A673 (cell line): ENCODE measurements at regions not wholly inside any gene's neighbourhood (a gene's known extent, or its start where the extent isn't known, plus 50 kb on each side); places are given as distances from the start of the nearest gene placed in this dataset.

ENCODE experiments used
- BruUV-seq: library from RNA; stranded (reverse); fragments of 400-500 nt; replicated peaks from 2 replicates; lab custom pipeline; 2021; lab: Mats Ljungman, UMichigan
- CTCF ChIA-PET: fragments of 300-600 bp; sonication (Branson Sonifier 250); formaldehyde crosslinking; loops from one replicate; lab custom pipeline; 2022; ENCODE audit warnings: antibody characterized with exemption; lab: Charles Lee
- POLR2A ChIA-PET: fragments of 300-600 bp; sonication (Branson Sonifier 250); formaldehyde crosslinking; loops from one replicate; lab custom pipeline; 2022; ENCODE audit warnings: antibody characterized with exemption; ENCODE audit not compliant: low non-redundant PET; lab: Charles Lee
- DNase-seq: peaks from one replicate; pipeline ENCODE4 v3.0.0-alpha.2; 2015; ENCODE audit warnings: low spot score
- H3K27ac ChIP-seq: fragments of 200-600 bp; sonication (generic); 2 replicates; pipeline ENCODE4 v1.5.1; 2016; ENCODE audit warnings: mixed run types, low read depth, mild to moderate bottlenecking, mixed read lengths, antibody characterized with exemption, low read length; ENCODE audit not compliant: poor library complexity, severe bottlenecking
- H3K27me3 ChIP-seq: fragments of 200-600 bp; sonication (generic); replicated peaks from 2 replicates; pipeline ENCODE4 v1.6.1; 2017; ENCODE audit warnings: mixed run types, low read depth, mild to moderate bottlenecking, mixed read lengths, antibody characterized with exemption, low read length; ENCODE audit not compliant: insufficient read depth, poor library complexity
- H3K36me3 ChIP-seq: fragments of 200-600 bp; sonication (generic); 2 replicates; pipeline ENCODE4 v1.6.1; 2016; ENCODE audit warnings: mixed run types, mild to moderate bottlenecking, mixed read lengths, antibody characterized with exemption, low read length; ENCODE audit not compliant: insufficient read depth, poor library complexity, severe bottlenecking
- H3K4me1 ChIP-seq: fragments of 200-600 bp; sonication (generic); 2 replicates; pipeline ENCODE4 v1.6.1; 2017; ENCODE audit warnings: mixed run types, mild to moderate bottlenecking, mixed read lengths, antibody characterized with exemption, low read length; ENCODE audit not compliant: insufficient read depth, poor library complexity, severe bottlenecking
- H3K4me3 ChIP-seq: fragments of 200-600 bp; sonication (generic); 2 replicates; pipeline ENCODE4 v1.5.1; 2016; ENCODE audit warnings: low read depth, mixed run types, mild to moderate bottlenecking, mixed read lengths, low read length; ENCODE audit not compliant: poor library complexity, severe bottlenecking
- H3K9me3 ChIP-seq: fragments of 200-600 bp; sonication (generic); 2 replicates; pipeline ENCODE4 v1.6.1; 2016; ENCODE audit warnings: mixed run types, low read depth, mild to moderate bottlenecking, mixed read lengths, antibody characterized with exemption, low read length; ENCODE audit not compliant: poor library complexity, severe bottlenecking
- CTCF ChIP-seq: fragments of 300-800, 200-600 bp; sonication (generic); conservative IDR thresholded peaks from 2 replicates; pipeline ENCODE4 v1.5.1; 2017; ENCODE audit warnings: low read depth, mild to moderate bottlenecking, antibody characterized with exemption, low read length, moderate library complexity, mixed read lengths
- EZH2 ChIP-seq: fragments of 200-600 bp; sonication (generic); IDR thresholded peaks from 2 replicates; pipeline ENCODE4 v1.6.1; 2017; ENCODE audit warnings: borderline replicate concordance, low read depth, mild to moderate bottlenecking, mixed read lengths, antibody characterized with exemption, low read length; ENCODE audit not compliant: poor library complexity, severe bottlenecking
- intact Hi-C: fragments of 100-400 bp; cut with micrococcal nuclease; formaldehyde crosslinking; loops from one replicate; pipeline ENCODE4 v1.10.0; 2022; ENCODE audit not compliant: unreplicated experiment

DNA sequence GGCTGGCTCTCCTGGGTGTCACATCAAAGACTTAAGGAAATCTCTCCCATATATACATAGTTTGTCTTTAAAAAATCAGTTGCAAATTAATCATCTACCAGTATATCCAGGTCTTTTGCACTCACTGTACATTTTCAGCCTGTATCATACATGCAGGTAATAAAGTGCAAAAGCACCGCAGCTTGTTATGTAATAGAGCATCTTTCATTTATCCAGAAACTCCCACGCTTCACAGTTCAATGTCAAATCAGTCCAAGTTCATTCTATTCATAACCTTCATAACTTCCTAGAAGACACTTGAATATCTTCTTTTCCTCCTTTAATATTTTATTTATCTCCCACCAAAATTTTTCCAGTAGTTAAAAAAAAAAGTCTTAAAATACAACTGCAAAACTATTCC lies 89.6 kb upstream of the KCTD1 start:
- no peak overlapping the region for H3K27ac ChIP-seq
- H3K4me1 ChIP-seq, result no peaks in the 10 kb centered on the region
- H3K36me3 ChIP-seq, result no peaks in the 10 kb centered on the region
- intact Hi-C loops, result no loop called here
- POLR2A ChIA-PET, result no interaction called here
- H3K4me3 ChIP-seq, result no peak overlapping the region
- BruUV-seq, result no TSS peak
- CTCF ChIA-PET, result no interaction called here
- H3K9me3 ChIP-seq, result no peaks in the 10 kb centered on the region
- no peak for TF ChIP-seq CTCF
- TF ChIP-seq EZH2, result no peak
- no peak for DNase-seq
- peaks cover 59% of the 10 kb centered on the region for H3K27me3 ChIP-seq

DNA sequence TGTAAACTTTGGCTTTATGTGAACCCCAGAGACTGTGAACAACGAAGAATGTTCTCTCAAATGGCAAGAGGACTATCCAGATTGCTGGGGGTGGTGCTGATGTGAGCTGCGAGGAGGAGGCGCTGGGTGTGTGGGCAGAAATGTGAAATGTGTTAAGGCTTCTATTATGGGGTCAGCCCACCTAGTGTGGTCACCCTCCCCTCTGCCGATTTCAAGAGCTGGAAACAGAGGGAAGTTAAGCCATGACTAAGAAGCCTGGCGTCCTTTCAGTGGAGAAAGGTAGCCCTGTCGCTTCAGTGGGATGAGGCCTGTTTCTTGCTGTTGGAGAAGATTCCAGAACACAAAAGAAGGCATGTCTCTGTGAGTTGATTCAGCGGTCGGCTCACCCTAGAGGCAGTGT lies 89.0 kb upstream of the KCTD1 start:
- BruUV-seq, result no TSS peak
- Histone ChIP-seq H3K36me3 (no peaks in the 10 kb centered on the region), H3K4me3 (no peak overlapping the region), H3K4me1 (no peaks in the 10 kb centered on the region), H3K9me3 (no peaks in the 10 kb centered on the region), H3K27me3 (peaks cover 60% of the 10 kb centered on the region), H3K27ac (no peak overlapping the region)
- ChIA-PET CTCF (no interaction called here), POLR2A (no interaction called here)
- intact Hi-C loops, result no loop called here
- DNase-seq, result no peak
- TF ChIP-seq EZH2 (no peak), CTCF (no peak)

DNA sequence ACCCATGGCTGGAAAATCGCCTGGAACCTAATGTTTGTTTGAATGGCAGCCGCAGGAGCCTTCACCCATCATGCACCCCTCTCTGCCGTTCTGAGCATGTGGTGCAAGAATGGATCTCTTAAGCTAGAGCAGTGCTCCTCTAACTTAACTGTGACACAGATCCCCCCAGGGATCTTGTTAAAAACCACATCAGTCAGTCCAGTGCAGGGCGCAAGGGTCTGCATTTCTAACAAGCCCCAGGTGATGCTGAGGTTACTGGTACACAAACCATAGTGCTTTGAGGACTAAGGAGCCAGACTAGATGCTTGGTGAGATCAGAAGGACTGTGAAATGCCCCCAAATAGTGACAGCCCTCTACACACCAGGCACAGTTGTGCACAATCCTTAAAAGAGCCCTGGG lies 87.1 kb upstream of the KCTD1 start:
- H3K9me3 ChIP-seq, result no peaks in the 10 kb centered on the region
- ChIA-PET CTCF (no interaction called here), POLR2A (no interaction called here)
- no peaks in the 10 kb centered on the region for H3K4me1 ChIP-seq
- no TSS peak for BruUV-seq
- no peak overlapping the region for H3K27ac ChIP-seq
- no peaks in the 10 kb centered on the region for H3K36me3 ChIP-seq
- peaks cover 55% of the 10 kb centered on the region for H3K27me3 ChIP-seq
- intact Hi-C loops, result no loop called here
- no peak overlapping the region for H3K4me3 ChIP-seq
- no peak for TF ChIP-seq EZH2
- DNase-seq, result no peak

- DNase-seq, result no peak
- H3K27ac ChIP-seq, result no peak overlapping the region
- peaks cover 50% of the 10 kb centered on the region for H3K27me3 ChIP-seq
- no peak overlapping the region for H3K4me3 ChIP-seq
- no peaks in the 10 kb centered on the region for H3K4me1 ChIP-seq
- ChIA-PET CTCF (no interaction called here), POLR2A (no interaction called here)
- no peak for TF ChIP-seq EZH2
- no peak for TF ChIP-seq CTCF
- BruUV-seq, result no TSS peak
- H3K9me3 ChIP-seq, result no peaks in the 10 kb centered on the region
- no peaks in the 10 kb centered on the region for H3K36me3 ChIP-seq
- intact Hi-C loops, result no loop called here
Observed at GRCh38 chr18:26634631-26635030, 86.3 kb upstream of the KCTD1 start.
